ENCODE measurements at regions not wholly inside any gene's neighbourhood (a gene's known extent, or its start where the extent isn't known, plus 50 kb on each side); places are given as distances from the start of the nearest gene placed in this dataset.

- no peak for DNase-seq (ENCODE audit: low spot score)
These were observed 255.2 kb upstream of the ZC3H12C start for GRCh38 chr11:109838026-109838425.

DNA sequence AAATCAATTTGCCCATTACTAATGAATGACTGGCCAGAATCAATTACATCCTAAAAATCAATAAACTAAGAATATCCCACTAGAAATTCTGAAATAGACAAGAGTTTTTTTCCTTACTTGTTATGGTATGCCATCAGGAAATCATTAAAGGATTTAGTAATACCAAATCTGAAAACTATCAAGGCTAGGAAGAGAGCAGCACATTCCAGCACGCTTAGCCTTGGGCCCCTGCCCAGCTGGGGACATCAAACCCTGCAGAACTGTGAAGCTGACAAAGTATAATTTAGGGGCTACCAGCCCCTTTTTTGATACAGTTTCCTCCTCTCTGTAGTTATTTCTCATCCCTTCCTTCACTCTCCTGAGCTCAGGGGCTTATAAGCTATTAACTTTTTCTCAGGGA, 247.8 kb upstream of the ZC3H12C start:
- DNase-seq (ENCODE audit: low spot score), result no peak
- in situ Hi-C loops (cut with HindIII; ENCODE audit: low sequenced_read_pairs), result no loop called here

More at GRCh38 chr11:109838026-109838425, 255.2 kb upstream of the ZC3H12C start:
- in situ Hi-C loops (cut with HindIII; ENCODE audit: low sequenced_read_pairs), result no loop called here

- in situ Hi-C loops (cut with HindIII; ENCODE audit: low sequenced_read_pairs), result no loop called here
These were observed 245.6 kb upstream of the ZC3H12C start for GRCh38 chr11:109847621-109848020.

DNA sequence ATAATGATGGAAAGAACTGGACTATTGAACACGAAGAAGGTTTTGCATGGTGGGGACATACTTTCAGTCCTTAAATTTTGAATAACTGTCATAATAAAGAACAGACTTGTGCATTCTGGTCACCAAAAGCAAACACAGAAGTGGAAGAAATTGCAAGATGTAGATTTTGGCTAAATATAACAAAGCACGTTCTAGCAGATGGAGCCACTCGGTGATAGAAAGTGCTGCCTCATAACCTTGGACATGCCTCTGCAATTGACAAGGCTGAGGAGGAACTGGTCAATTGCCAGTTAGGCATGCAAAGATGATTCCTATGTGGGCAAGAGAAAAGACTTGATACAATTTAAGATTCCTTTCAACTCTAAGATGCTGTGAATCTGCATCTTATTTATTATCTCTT, 244.1 kb upstream of the ZC3H12C start:
- in situ Hi-C loops (cut with HindIII; ENCODE audit: low sequenced_read_pairs), result no loop called here
- no peak for DNase-seq (ENCODE audit: low spot score)

More at GRCh38 chr11:109847621-109848020, 245.6 kb upstream of the ZC3H12C start:
- no peak for DNase-seq (ENCODE audit: low spot score)

- peak; percentile 19 for DNase-seq (ENCODE audit: low spot score)
- in situ Hi-C loops (cut with HindIII; ENCODE audit: low sequenced_read_pairs), result no loop called here
These were observed 243.2 kb upstream of the ZC3H12C start for GRCh38 chr11:109849946-109850345.

DNA sequence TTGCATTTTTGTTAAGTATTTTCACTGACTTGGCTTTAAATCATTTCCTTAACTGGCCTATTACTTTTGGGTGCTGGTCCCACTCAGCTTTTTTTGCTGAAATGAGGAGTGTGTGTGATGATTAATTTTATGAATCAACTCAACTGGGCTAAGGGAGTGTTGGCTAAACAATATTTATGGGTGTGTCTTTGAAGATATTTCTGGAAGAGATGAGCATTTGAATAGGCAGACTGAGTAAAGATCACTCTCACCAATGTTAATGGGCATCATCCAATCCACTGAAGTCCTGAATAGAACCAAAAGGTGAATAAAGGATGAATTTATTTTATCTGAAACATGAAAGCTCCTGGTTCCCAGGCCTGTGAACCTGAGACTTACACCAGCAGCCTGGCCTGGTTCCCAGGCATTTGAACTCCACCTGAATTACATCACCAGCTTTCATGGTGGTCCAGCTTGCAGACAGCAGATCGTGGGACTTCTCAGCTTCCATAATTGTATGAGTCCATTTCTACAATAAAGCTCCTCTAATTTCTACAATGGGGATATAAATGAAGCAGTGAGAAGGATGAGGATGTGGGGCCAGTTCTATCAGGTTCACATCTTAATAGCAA, 241.3 kb upstream of the ZC3H12C start:
- DNase-seq (ENCODE audit: low spot score), result no peak
- in situ Hi-C loops (cut with HindIII; ENCODE audit: low sequenced_read_pairs), result no loop called here

DNA sequence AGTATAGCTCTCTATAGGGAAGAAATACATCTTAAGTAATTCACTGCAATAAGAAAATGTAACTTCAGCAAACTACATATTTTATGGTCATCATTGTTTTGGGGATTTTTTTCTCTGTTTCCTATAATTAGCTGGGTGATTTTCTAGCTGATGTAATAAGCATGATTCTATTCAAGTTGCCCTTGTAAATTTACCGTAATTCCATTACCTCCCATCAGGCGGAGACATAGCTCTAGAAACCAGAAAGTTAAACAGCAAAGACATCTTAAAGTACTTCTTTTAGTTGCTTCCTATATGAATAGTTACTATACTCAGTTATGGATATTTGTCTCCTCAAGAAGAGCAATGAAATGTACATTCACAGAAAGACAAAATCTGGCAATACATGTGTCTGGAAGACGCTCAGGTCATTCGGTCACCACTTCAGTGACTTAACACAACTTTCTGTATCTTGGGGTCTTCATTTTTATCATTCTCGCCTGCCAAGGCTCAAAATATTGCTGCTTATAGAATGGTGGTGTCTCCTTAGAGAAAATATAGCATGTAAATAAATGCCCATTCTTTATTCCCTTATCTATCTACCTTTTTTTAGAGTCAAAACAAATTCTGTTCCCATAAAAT, 239.9 kb upstream of the ZC3H12C start:
- in situ Hi-C loops (cut with HindIII; ENCODE audit: low sequenced_read_pairs), result no loop called here
- DNase-seq (ENCODE audit: low spot score), result no peak

GRCh38 chr11:109854731-109855130, 238.5 kb upstream of the ZC3H12C start:
- DNase-seq (ENCODE audit: low spot score), result no peak
- in situ Hi-C loops (cut with HindIII; ENCODE audit: low sequenced_read_pairs), result no loop called here

- no peak for DNase-seq (ENCODE audit: low spot score)
- in situ Hi-C loops (cut with HindIII; ENCODE audit: low sequenced_read_pairs), result no loop called here
These were observed 236.3 kb upstream of the ZC3H12C start for GRCh38 chr11:109856928-109857327.

- in situ Hi-C loops (cut with HindIII; ENCODE audit: low sequenced_read_pairs), result no loop called here
- no peak for DNase-seq (ENCODE audit: low spot score)
These were observed 235.6 kb upstream of the ZC3H12C start for GRCh38 chr11:109857637-109858036.

GRCh38 chr11:109858152-109858551, 235.0 kb upstream of the ZC3H12C start:
- in situ Hi-C loops (cut with HindIII; ENCODE audit: low sequenced_read_pairs), result no loop called here
- DNase-seq (ENCODE audit: low spot score), result no peak

DNA sequence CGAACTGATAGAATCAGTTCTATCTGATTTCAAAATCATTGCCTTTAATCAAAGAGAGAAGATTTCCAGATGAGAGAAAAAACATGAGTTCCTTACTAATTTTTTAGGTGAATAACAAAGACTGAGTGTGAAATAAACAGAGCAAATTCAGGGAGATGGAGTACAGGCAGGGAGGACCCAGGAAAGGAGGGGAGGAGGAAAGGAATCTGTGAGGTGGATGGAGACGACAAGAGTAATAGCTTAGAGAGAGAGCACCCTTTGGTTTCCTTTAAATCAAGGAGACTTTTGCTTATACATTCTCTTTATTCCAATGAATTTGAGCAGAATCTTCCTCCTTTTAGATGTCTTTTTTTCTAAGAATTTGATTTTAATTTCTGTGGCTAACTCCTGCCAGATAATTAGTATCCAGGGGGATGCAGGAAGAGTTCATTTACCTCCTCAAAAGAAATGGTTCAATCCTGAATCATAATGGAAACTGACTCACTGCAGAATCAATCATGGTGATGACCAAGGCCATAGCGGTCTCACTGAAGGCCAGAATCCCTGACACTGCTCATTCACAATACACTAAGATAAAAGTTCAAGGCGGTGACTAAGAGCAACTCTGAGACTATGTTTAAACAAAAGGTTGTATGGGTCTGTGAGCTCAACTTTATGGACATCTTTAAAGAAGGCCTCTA, 234.0 kb upstream of the ZC3H12C start:
- no peak for DNase-seq (ENCODE audit: low spot score)
- in situ Hi-C loops (cut with HindIII; ENCODE audit: low sequenced_read_pairs), result no loop called here

DNA sequence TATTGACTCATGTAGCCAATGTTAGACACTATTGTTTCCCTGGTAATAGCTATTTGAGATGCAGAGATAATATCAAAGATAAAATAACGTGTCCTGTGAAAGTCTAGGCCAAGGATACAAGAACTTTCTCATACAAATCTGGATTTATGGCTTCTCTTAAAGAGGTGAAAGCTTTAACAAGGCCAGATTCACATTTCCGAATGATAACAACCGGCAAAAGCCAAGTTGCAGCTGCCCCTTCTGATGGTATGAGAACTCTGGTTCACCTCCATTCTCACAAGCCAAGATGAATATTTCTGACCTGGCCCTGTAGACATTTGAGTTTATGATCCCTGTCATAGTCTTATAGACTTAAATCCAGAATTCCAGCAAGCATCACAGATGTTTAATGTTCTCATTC, 230.4 kb upstream of the ZC3H12C start:
- no peak for DNase-seq (ENCODE audit: low spot score)
- in situ Hi-C loops (cut with HindIII; ENCODE audit: low sequenced_read_pairs), result no loop called here

DNA sequence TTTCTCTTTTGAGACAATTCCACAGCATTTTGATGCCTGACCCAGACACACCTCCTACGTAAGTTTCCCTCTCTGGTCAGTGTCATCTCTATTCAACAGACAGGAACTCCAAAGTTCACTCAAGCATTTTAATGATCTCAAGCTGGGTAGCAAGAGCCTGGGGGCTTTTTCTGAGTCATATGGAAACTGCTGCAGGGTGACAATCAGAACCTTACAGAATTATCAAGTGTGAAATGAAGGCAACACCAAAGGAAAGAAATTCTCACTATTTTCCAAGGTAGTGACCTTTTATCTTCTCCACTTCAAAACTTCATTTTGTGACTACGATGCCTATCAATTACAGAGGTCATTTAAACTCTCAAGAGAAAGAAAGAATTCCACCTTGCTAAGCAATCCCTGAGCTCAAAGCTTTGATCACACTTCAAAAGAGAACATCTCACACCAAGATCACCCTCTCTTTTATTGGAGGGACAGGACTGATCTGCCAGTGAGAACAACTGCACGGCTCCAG, 229.0 kb upstream of the ZC3H12C start:
- in situ Hi-C loops (cut with HindIII; ENCODE audit: low sequenced_read_pairs), result no loop called here
- DNase-seq (ENCODE audit: low spot score), result no peak

- in situ Hi-C loops (cut with HindIII; ENCODE audit: low sequenced_read_pairs), result no loop called here
- DNase-seq (ENCODE audit: low spot score), result no peak
These were observed 228.2 kb upstream of the ZC3H12C start for GRCh38 chr11:109864834-109865547.

DNA sequence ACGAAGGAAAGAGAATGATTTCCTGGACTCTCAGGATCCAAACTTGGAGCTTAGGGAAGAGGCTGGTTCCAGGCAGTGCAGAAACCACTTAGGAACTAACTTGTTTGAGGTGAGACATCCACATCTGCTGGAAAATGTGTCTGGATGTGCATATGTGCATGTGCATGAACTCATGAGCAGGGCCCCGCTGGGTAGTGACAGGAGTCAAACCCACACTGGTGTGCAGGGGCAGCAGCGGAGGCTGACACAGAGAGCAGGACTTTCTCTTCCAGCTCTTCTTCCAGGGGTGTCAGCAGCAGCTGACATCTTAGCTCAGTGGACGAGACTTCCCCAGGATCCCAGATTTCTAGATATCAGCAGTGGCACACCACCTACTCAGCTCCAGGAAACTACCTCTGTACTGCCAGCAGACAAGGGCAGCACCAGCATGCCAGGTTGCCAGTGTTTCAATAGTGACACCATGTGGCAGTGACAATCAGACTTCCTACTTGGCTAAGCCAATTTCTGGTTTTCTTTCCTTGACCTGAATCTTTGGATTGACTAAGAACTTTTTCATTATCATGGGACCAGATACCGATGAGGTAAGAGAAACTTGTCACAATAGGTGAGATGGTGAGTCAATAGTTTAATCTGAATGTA, 227.5 kb upstream of the ZC3H12C start:
- peak; percentile 79 for DNase-seq (ENCODE audit: low spot score)
- in situ Hi-C loops (cut with HindIII; ENCODE audit: low sequenced_read_pairs), result no loop called here

GRCh38 chr11:109867784-109868183, 225.4 kb upstream of the ZC3H12C start:
- in situ Hi-C loops (cut with HindIII; ENCODE audit: low sequenced_read_pairs), result no loop called here
- no peak for DNase-seq (ENCODE audit: low spot score)

GRCh38 chr11:109869536-109869935, 223.7 kb upstream of the ZC3H12C start:
- no peak for DNase-seq (ENCODE audit: low spot score)
- in situ Hi-C loops (cut with HindIII; ENCODE audit: low sequenced_read_pairs), result no loop called here

GRCh38 chr11:109870297-109870696, 222.9 kb upstream of the ZC3H12C start:
- no peak for DNase-seq (ENCODE audit: low spot score)
- in situ Hi-C loops (cut with HindIII; ENCODE audit: low sequenced_read_pairs), result no loop called here
